ENCODE measurements at regions not wholly inside any gene's neighbourhood (a gene's known extent, or its start where the extent isn't known, plus 50 kb on each side); places are given as distances from the start of the nearest gene placed in this dataset.
"Not testable (repeated sequence)": the region's sequence is repeated elsewhere in the genome, so short reads cannot be mapped to it uniquely, and the experiment has no call there.

DNA sequence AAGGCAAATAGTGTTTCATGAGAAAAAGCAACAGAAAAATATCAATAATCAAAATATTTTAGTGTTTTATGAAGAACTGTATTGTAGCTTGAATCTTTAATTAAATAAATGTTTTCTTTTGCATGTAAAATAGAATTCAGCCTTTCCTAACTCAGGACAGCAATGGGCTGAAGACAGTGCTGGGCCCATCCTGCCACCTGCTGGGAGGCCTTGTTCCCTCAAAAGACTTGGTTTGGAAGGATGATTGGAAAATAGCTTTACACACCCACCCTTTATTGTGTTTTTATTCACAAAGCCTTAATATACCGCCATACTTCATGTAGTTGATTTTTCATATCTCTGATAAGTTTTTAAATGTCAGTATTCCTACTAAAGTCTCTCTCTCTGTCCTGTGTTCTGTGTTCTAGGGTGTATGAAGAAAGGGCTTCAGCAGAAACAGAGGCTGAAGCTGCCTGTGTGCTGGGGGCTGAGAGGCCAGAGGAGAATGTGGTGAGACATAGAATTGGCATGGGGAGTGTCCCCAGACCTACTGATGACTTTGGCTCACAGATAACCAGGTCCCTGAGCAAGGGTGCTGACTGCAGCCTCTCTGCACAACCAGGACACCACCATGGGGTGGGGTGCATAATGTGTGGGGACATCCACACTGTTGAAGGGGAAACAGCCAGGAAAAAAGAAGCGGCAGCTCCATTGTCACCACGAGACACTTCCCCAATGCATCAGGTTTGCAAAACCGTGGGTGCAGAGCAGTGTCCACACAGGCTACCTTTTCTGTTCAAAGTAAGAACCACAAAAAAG, 286.0 kb upstream of the WSB1 start:
- CTCF ChIA-PET; POLR2A ChIA-PET; H3K27ac Mint-ChIP-seq; H3K27me3 Mint-ChIP-seq; H3K4me3 Mint-ChIP-seq; H3K36me3 Mint-ChIP-seq (ENCODE audit: low read depth); H3K4me1 Mint-ChIP-seq; H3K9me3 Mint-ChIP-seq; DNase-seq: not testable (repeated sequence)

DNA sequence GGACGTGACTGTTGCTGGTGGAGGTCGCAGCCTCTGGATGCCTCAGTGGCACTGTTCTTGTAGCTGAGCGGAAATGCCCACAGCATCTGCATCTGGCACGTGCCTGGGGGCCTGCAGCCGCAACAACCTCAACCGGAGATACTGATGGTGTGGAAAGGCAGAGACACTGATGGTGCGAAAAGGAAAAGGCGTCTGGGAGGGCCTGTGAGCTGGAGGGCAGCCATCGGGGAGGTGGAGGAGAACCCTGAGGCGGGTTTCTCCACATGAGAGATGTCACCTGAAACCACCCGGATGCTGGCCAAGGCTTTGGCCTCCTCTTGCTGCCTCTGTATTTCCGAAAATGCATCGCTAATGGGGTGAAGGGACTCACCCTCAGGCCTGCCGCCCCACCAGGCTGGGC, 284.8 kb upstream of the WSB1 start:
- H3K27ac Mint-ChIP-seq, result no peak overlapping the region

DNA sequence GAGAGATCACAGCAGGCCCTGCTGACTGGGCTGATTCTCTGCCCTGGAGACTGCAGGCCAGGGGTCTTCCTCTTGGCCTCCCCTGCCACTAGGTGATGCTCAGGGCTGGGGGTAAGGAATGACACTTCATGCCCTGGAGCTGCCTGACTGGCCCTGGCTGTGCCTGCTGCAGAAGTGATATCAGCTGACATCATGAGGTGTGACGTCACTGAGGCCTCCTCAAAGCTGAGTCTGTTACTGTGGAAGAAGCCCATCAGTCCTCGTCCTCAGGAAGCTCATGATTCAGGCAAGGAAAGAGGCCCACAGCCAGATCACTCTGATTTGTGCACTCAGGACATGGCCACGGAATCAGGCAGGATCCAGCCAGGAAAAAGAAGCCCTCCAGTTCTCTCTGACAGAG, 283.8 kb upstream of the WSB1 start:
- POLR2A ChIA-PET; H3K4me3 Mint-ChIP-seq; H3K4me1 Mint-ChIP-seq; H3K27ac Mint-ChIP-seq; CTCF ChIA-PET; H3K27me3 Mint-ChIP-seq; H3K9me3 Mint-ChIP-seq; H3K36me3 Mint-ChIP-seq (ENCODE audit: low read depth); DNase-seq: not testable (repeated sequence)

More for the DNA sequence above, 284.8 kb upstream of the WSB1 start:
- ChIA-PET CTCF (no interaction called here), POLR2A (no interaction called here)
- Mint-ChIP-seq H3K9me3 (peaks cover 7% of the 10 kb centered on the region), H3K4me1 (no peaks in the 10 kb centered on the region), H3K4me3 (no peak overlapping the region), H3K36me3 (ENCODE audit: low read depth) (no peaks in the 10 kb centered on the region), H3K27me3 (no peaks in the 10 kb centered on the region)
- no peak for DNase-seq

DNA sequence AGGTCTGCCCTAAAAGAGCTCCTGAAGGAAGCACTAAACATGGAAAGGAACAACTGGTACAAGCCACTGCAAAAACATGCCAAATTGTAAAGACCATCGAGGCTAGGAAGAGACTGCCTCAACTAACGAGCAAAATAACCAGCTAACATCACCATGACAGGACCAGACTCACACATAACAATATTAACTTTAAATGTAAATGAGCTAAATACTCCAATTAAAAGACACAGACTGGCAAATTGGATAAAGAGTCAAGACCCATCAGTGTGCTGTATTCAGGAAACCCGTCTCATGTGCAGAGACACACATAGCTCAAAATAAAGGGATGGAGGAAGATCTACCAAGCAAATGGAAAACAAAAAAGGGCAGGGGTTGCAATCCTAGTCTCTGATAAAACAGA, 263.4 kb upstream of the WSB1 start:
- H3K4me1 Mint-ChIP-seq, H3K4me3 Mint-ChIP-seq, POLR2A ChIA-PET: not testable (repeated sequence)

DNA sequence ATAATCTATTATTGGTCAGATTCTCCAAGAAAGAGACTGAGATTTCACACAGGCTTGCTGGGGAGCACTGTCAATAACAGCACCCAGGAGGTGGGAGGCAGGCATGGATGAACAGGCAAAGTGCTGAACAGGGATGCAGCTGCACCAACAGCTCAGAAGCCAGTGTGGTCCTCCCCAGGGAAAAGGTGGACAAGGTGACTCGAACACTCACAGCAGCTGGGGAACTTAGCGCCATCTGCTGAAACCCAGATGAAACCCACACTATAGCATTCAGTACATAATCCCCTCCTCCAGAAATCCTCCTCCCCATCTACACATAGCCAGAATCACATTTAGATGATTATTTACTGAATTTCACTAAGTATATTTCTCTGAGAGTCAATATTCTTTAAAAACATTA, 255.2 kb upstream of the WSB1 start:
- DNase-seq, result no peak
- Mint-ChIP-seq H3K27me3 (no peaks in the 10 kb centered on the region), H3K36me3 (ENCODE audit: low read depth) (no peaks in the 10 kb centered on the region), H3K9me3 (peaks cover 7% of the 10 kb centered on the region), H3K4me3 (no peak overlapping the region), H3K4me1 (no peaks in the 10 kb centered on the region), H3K27ac (no peak overlapping the region)
- CTCF ChIA-PET, result no interaction called here
- POLR2A ChIA-PET, result no interaction called here

More for the DNA sequence above, 263.4 kb upstream of the WSB1 start:
- peaks cover 16% of the 10 kb centered on the region for H3K9me3 Mint-ChIP-seq
- CTCF ChIA-PET; H3K36me3 Mint-ChIP-seq (ENCODE audit: low read depth); DNase-seq; H3K27me3 Mint-ChIP-seq; H3K27ac Mint-ChIP-seq: not testable (repeated sequence)

DNA sequence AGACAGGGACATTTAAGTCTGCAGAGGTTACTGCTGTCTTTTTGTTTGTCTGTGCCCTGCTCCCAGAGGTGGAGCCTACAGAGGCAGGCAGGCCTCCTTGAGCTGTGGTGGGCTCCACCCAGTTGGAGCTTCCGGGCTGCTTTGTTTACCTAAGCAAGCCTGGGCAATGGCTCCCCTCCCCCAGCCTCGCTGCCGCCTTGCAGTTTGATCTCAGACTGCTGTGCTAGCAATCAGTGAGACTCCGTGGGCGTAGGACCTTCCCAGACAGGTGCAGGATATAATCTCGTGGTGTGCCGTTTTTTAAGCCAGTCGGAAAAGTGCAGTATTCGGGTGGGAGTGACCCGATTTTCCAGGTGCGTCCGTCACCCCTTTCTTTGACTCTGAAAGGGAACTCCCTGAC, 248.9 kb upstream of the WSB1 start:
- H3K36me3 Mint-ChIP-seq (ENCODE audit: low read depth); DNase-seq; H3K4me3 Mint-ChIP-seq; H3K27ac Mint-ChIP-seq; CTCF ChIA-PET; H3K9me3 Mint-ChIP-seq; H3K4me1 Mint-ChIP-seq; POLR2A ChIA-PET; H3K27me3 Mint-ChIP-seq: not testable (repeated sequence)

DNA sequence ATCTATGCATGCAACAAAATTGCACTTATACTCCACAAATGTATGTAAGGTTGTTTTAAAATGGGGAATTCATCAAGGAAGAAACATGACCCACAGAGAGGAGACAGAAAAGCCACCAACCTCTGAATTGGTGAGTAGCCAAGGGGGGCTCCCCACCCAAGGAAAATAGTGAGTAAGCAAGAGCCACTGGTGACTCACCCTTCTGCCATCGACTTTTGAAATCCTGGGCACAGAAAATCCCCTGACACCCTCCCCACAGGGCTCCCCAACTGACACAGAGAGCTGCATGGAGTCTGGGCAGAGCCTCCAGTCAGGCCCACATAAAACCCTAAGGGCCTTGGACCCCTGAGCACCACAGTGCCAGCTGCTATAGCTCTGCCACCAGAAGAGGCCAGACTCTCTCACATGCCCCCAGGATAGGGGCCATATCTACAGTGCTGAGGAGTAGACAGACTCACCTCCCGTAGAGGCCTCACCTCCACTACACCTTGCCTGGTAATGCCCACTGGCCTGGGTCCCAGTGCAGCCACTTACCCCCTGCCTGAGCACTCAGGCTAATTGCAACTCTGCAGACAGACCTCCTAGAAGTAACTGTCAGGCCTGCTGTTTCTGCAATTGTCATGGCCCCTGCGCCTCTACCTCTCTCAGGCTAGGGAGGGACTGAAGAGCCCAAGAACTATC, 244.7 kb upstream of the WSB1 start:
- Mint-ChIP-seq H3K4me1 (no peaks in the 10 kb centered on the region), H3K36me3 (ENCODE audit: low read depth) (no peaks in the 10 kb centered on the region), H3K27ac (no peak overlapping the region), H3K9me3 (peaks cover 7% of the 10 kb centered on the region), H3K4me3 (no peak overlapping the region), H3K27me3 (no peaks in the 10 kb centered on the region)
- CTCF ChIA-PET, result no interaction called here
- POLR2A ChIA-PET, result no interaction called here
- DNase-seq, result no peak

- ChIA-PET POLR2A (no interaction called here), CTCF (interaction anchor here (1.1 kb wide), 1 partner anchor 101 kb away, joined by 3 read pairs; no protein-coding TSS in a partner anchor)
- DNase-seq, result no peak
- Mint-ChIP-seq H3K9me3 (no peaks in the 10 kb centered on the region), H3K36me3 (ENCODE audit: low read depth) (no peaks in the 10 kb centered on the region), H3K4me1 (no peaks in the 10 kb centered on the region), H3K4me3 (no peak overlapping the region), H3K27ac (no peak overlapping the region), H3K27me3 (no peaks in the 10 kb centered on the region)
These were observed 228.3 kb upstream of the WSB1 start for GRCh38 chr17:27065588-27065987.

- ChIA-PET POLR2A (no interaction called here), CTCF (interaction anchor here (1.1 kb wide), 1 partner anchor 100 kb away, joined by 3 read pairs; no protein-coding TSS in a partner anchor)
- Mint-ChIP-seq H3K27me3 (no peaks in the 10 kb centered on the region), H3K4me3 (no peak overlapping the region), H3K9me3 (no peaks in the 10 kb centered on the region), H3K4me1 (no peaks in the 10 kb centered on the region), H3K27ac (no peak overlapping the region), H3K36me3 (ENCODE audit: low read depth) (no peaks in the 10 kb centered on the region)
- no peak for DNase-seq
These were observed 227.6 kb upstream of the WSB1 start for GRCh38 chr17:27066315-27066714.

GRCh38 chr17:27069842-27070508, 223.9 kb upstream of the WSB1 start:
- ChIA-PET CTCF (no interaction called here), POLR2A (no interaction called here)

DNA sequence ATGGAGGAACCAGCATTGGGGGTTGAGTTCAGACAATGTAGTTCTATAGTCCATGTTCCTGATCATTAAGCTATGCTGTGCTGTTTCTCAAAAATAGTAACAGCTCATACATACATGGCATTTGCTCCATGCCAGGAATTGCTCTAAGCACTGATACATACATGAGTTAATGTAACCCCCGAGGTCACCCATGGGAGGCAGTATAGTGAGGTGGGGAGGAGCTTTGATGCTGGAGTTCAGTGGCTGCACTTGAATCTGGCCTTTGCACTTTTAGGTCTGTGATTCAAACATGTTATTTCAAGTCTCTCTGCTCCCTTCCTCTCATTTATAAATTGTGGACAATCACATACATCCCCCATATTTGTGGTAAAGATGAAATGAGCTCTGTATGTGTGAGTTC, 223.1 kb upstream of the WSB1 start:
- no peaks in the 10 kb centered on the region for H3K4me1 Mint-ChIP-seq
- no peak for DNase-seq
- H3K4me3 Mint-ChIP-seq, result no peak overlapping the region
- H3K27me3 Mint-ChIP-seq, result no peaks in the 10 kb centered on the region
- H3K9me3 Mint-ChIP-seq, result peaks cover 2% of the 10 kb centered on the region
- no peak overlapping the region for H3K27ac Mint-ChIP-seq
- H3K36me3 Mint-ChIP-seq (ENCODE audit: low read depth), result no peaks in the 10 kb centered on the region
- ChIA-PET CTCF (no interaction called here), POLR2A (no interaction called here)

More at GRCh38 chr17:27069842-27070508, 223.9 kb upstream of the WSB1 start:
- Mint-ChIP-seq H3K9me3 (peaks cover 2% of the 10 kb centered on the region), H3K27me3 (no peaks in the 10 kb centered on the region), H3K36me3 (ENCODE audit: low read depth) (no peaks in the 10 kb centered on the region), H3K4me1 (no peaks in the 10 kb centered on the region), H3K27ac (no peak overlapping the region), H3K4me3 (no peak overlapping the region)
- no peak for DNase-seq

DNA sequence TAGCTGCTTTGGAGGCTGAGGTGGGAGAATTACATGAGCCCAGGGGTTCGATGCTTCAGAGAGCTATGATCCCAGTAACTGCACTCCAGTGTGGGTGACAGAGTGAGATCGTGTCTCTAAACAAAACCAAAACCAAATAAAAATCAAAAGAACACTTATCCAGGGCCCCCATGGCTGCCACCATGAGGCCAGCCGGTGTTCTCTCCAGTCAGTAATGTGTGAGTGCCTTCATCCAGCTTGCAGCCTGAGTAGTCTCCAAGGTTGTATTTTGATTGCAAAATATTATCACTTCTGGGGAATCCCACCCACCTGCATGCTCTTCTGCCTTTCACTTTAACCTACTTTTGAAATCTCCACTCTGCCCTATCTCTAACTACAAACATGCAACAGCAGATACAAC, 221.0 kb upstream of the WSB1 start:
- no peaks in the 10 kb centered on the region for H3K36me3 Mint-ChIP-seq (ENCODE audit: low read depth)
- H3K27ac Mint-ChIP-seq, result no peak overlapping the region
- no peak for DNase-seq
- CTCF ChIA-PET, result no interaction called here
- peaks cover 2% of the 10 kb centered on the region for H3K9me3 Mint-ChIP-seq
- H3K4me3 Mint-ChIP-seq, result no peak overlapping the region
- POLR2A ChIA-PET, result no interaction called here
- no peaks in the 10 kb centered on the region for H3K4me1 Mint-ChIP-seq
- no peaks in the 10 kb centered on the region for H3K27me3 Mint-ChIP-seq

DNA sequence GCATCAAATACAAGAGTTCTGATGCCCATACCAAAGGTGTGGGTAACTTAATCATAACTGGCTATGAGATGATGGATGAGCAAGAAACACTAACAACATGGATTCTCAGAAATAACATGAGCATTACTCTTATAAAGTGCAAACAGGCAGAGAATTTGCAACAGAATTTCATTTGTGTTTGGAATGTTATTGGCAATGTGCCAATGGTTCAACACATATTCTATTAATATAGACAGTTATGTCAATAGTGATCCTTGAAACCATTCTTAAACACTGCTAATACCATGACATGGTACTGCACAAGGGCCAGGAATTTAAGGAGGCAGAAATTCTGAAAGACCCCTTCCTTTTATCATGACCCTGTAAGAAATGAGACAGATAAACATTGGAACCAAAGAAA, 217.1 kb upstream of the WSB1 start:
- no peak overlapping the region for H3K4me3 Mint-ChIP-seq
- H3K9me3 Mint-ChIP-seq, result peaks cover 2% of the 10 kb centered on the region
- POLR2A ChIA-PET, result no interaction called here
- H3K27ac Mint-ChIP-seq, result no peak overlapping the region
- H3K4me1 Mint-ChIP-seq, result no peaks in the 10 kb centered on the region
- DNase-seq, result no peak
- no peaks in the 10 kb centered on the region for H3K27me3 Mint-ChIP-seq
- no peaks in the 10 kb centered on the region for H3K36me3 Mint-ChIP-seq (ENCODE audit: low read depth)
- CTCF ChIA-PET, result no interaction called here

Data from activated CD4-positive, alpha-beta T cell treated with anti-CD3 and anti-CD28 coated beads, Interleukin-2, amount 10 ng/mL, durations not matched to agents 7 days and 5 days (primary cell).